LNCaP clone FGC (cell line): ENCODE measurements at regions not wholly inside any gene's neighbourhood (a gene's known extent, or its start where the extent isn't known, plus 50 kb on each side); places are given as distances from the start of the nearest gene placed in this dataset.
"Not testable (repeated sequence)": the region's sequence is repeated elsewhere in the genome, so short reads cannot be mapped to it uniquely, and the experiment has no call there.

Experiments
- DNase-seq: peaks from one replicate; pipeline ENCODE4 v3.0.0-alpha.2; 2011; ENCODE audit warnings: low read depth
- H3K4me3 ChIP-seq: 2 replicates; pipeline ENCODE4 v1.5.1; 2011; ENCODE audit warnings: mild to moderate bottlenecking, low read depth, low read length, control low read depth
- CTCF ChIP-seq: IDR thresholded peaks from 2 replicates; pipeline ENCODE4 v1.5.1; 2012; ENCODE audit warnings: mild to moderate bottlenecking; ENCODE audit not compliant: control insufficient read depth, insufficient read depth; ENCODE audit errors: extremely low read depth

GRCh38 chr13:34383728-34384127 is 558.3 kb upstream of the NBEA start:
- no peak for DNase-seq
- TF ChIP-seq CTCF: no peak
- H3K4me3 ChIP-seq: no peak overlapping the region

- not testable (repeated sequence) for DNase-seq
Observed at GRCh38 chr13:34386229-34386628, 555.8 kb upstream of the NBEA start.

GRCh38 chr13:34391076-34391475 is 551.0 kb upstream of the NBEA start:
- no peak for TF ChIP-seq CTCF

More at GRCh38 chr13:34386229-34386628, 555.8 kb upstream of the NBEA start:
- not testable (repeated sequence) for H3K4me3 ChIP-seq

GRCh38 chr13:34401696-34402095 is 540.4 kb upstream of the NBEA start:
- no peak for TF ChIP-seq CTCF
- no peak overlapping the region for H3K4me3 ChIP-seq
- no peak for DNase-seq

More at GRCh38 chr13:34391076-34391475, 551.0 kb upstream of the NBEA start:
- no peak for DNase-seq
- no peak overlapping the region for H3K4me3 ChIP-seq

GRCh38 chr13:34405410-34406181 is 536.5 kb upstream of the NBEA start:
- no peak for TF ChIP-seq CTCF
- no peak for DNase-seq
- no peak overlapping the region for H3K4me3 ChIP-seq

- H3K4me3 ChIP-seq: no peak overlapping the region
- no peak for DNase-seq
- TF ChIP-seq CTCF: no peak
Observed at GRCh38 chr13:34408640-34409039, 533.4 kb upstream of the NBEA start.

GRCh38 chr13:34409496-34410182 is 532.4 kb upstream of the NBEA start:
- no peak for TF ChIP-seq CTCF

More at GRCh38 chr13:34409496-34410182, 532.4 kb upstream of the NBEA start:
- no peak for DNase-seq
- no peak overlapping the region for H3K4me3 ChIP-seq
